HepG2 (cell line): ENCODE measurements at regions not wholly inside any gene's neighbourhood (a gene's known extent, or its start where the extent isn't known, plus 50 kb on each side); places are given as distances from the start of the nearest gene placed in this dataset.

Source experiments
- ATAC-seq: fragments of 200-7000 bp; cut with Tn5 transposase; 3 replicates; pipeline ENCODE4 v1.9.1; 2020; ENCODE audit warnings: mild to moderate bottlenecking, moderate library complexity
- BruUV-seq: library from RNA; stranded (reverse); fragments of 400-500 nt; replicated peaks from 2 replicates; lab custom pipeline; 2021; lab: Mats Ljungman, UMichigan
- CTCF ChIA-PET: fragments of 300-600 bp; formaldehyde crosslinking; extraction: SDS; loops from one replicate; lab custom pipeline; 2021; ENCODE audit warnings: low total read pairs, inconsistent platforms, low intra/inter-chr PET ratio; lab: Yijun Ruan, JAX
- POLR2A ChIA-PET: fragments of 350-600 bp; sonication (Branson Sonifier 250); formaldehyde crosslinking; loops from one replicate; lab custom pipeline; 2020; ENCODE audit warnings: antibody characterized with exemption, inconsistent platforms; lab: Yijun Ruan, JAX
- DNase-seq: peaks from one replicate; pipeline ENCODE4 v3.0.0-alpha.2; 2015; ENCODE audit warnings: low spot score
- FAIRE-seq: peaks from 3 replicates; lab custom pipeline; 2011; peaks lifted over from hg19 to GRCh38; lab: Jason Lieb, UNC
- H2AFZ ChIP-seq: one replicate; pipeline ENCODE4 v1.6.1; 2011; ENCODE audit warnings: low read length, inconsistent platforms
- H3K27ac ChIP-seq: fragments of 300-600 bp; 3 replicates; pipeline ENCODE4 v1.8.0; 2011; ENCODE audit warnings: mixed run types, mild to moderate bottlenecking, mixed read lengths, low read length, inconsistent platforms; ENCODE audit not compliant: insufficient read depth; ENCODE audit errors: extremely low read length
- H3K27me3 ChIP-seq, 2 experiments: fragments of 200-600 bp in 1 of 2; 2 replicates in 1 of 2; 3 replicates in 1 of 2; pipeline versions ENCODE4 v1.6.0 to v1.8.0; 2011; ENCODE audit warnings: low read length in 2 of 2, mild to moderate bottlenecking in 2 of 2, moderate library complexity in 2 of 2, inconsistent platforms in 1 of 2; ENCODE audit not compliant: insufficient read depth in 2 of 2, control insufficient read depth in 1 of 2
- H3K36me3 ChIP-seq, 2 experiments: fragments of 200-600 bp in 1 of 2; replicated peaks in 1 of 2; 2 replicates in 1 of 2; 3 replicates in 1 of 2; pipeline versions ENCODE4 v1.5.1 to v1.8.0; 2011; ENCODE audit warnings: low read length in 2 of 2, inconsistent platforms in 1 of 2; ENCODE audit not compliant: insufficient read depth in 2 of 2, control insufficient read depth in 1 of 2
- H3K4me1 ChIP-seq: 2 replicates; pipeline ENCODE4 v1.5.1; 2012; ENCODE audit warnings: low read length, inconsistent platforms; ENCODE audit not compliant: insufficient read depth
- H3K4me2 ChIP-seq: 2 replicates; pipeline ENCODE4 v1.6.0; 2011; ENCODE audit warnings: low read depth, low read length, inconsistent platforms
- H3K4me3 ChIP-seq, 3 experiments: fragments of 200-600 bp in 1 of 3; sonication (generic), shearing (Covaris generic) in 1 of 3; replicated peaks in 1 of 3; 2 replicates each; pipeline ENCODE4 v1.5.1; 2011 to 2016; ENCODE audit warnings: low read length in 3 of 3, inconsistent platforms in 2 of 3, low read depth in 2 of 3, mild to moderate bottlenecking in 2 of 3, control low read depth in 1 of 3, mixed read lengths in 1 of 3; ENCODE audit not compliant: insufficient read depth in 1 of 3
- H3K79me2 ChIP-seq: one replicate; pipeline ENCODE4 v1.6.1; 2011; ENCODE audit warnings: low read length, inconsistent platforms; ENCODE audit not compliant: insufficient read depth
- H3K9ac ChIP-seq: 2 replicates; pipeline ENCODE4 v1.6.0; 2011; ENCODE audit warnings: mild to moderate bottlenecking, low read depth, low read length, inconsistent platforms; ENCODE audit not compliant: insufficient read depth
- H3K9me3 ChIP-seq: 2 replicates; pipeline ENCODE4 v1.5.1; 2012; ENCODE audit warnings: mild to moderate bottlenecking, low read length
- H4K20me1 ChIP-seq: 2 replicates; pipeline ENCODE4 v1.6.0; 2011; ENCODE audit warnings: inconsistent platforms, mild to moderate bottlenecking, low read length, moderate library complexity; ENCODE audit not compliant: insufficient read depth
- ARID2 ChIP-seq: sonication (generic); formaldehyde crosslinking; IDR thresholded peaks from 2 replicates; pipeline ENCODE4 v1.8.1; 2022; ENCODE audit warnings: mild to moderate bottlenecking, missing genetic modification reagents, borderline replicate concordance
- MTF2 ChIP-seq: sonication (generic); formaldehyde crosslinking; IDR thresholded peaks from 2 replicates; pipeline ENCODE4 v1.5.0; 2020; ENCODE audit warnings: missing genetic modification reagents, borderline replicate concordance
- RBM39 ChIP-seq: fragments of 200-400 bp; formaldehyde crosslinking; IDR thresholded peaks from one replicate; pipeline ENCODE4 v1.6.1; 2018; ENCODE audit warnings: antibody characterized with exemption, mild to moderate bottlenecking, low read depth, low read length; ENCODE audit not compliant: poor library complexity, severe bottlenecking
- RFXAP ChIP-seq: sonication (generic); formaldehyde crosslinking; IDR thresholded peaks from 2 replicates; pipeline ENCODE4 v1.4.0; 2020; ENCODE audit warnings: missing genetic modification reagents, borderline replicate concordance
- TOPORS ChIP-seq: sonication (generic); formaldehyde crosslinking; IDR thresholded peaks from 2 replicates; pipeline ENCODE4 v1.8.0; 2023; ENCODE audit warnings: mild to moderate bottlenecking, missing genetic modification reagents
- XRCC5 ChIP-seq: fragments of 200-400 bp; formaldehyde crosslinking; optimal IDR thresholded peaks from 2 replicates; pipeline ENCODE3; 2017; ENCODE audit warnings: mild to moderate bottlenecking, low read length
- ZNF343 ChIP-seq: sonication (generic); formaldehyde crosslinking; IDR thresholded peaks from 2 replicates; pipeline ENCODE4 v1.4.0; 2020; ENCODE audit warnings: mild to moderate bottlenecking, missing genetic modification reagents
- ZNF563 ChIP-seq: sonication (generic); formaldehyde crosslinking; IDR thresholded peaks from 2 replicates; pipeline ENCODE4 v1.8.0; 2022; ENCODE audit warnings: mild to moderate bottlenecking, moderate library complexity, missing genetic modification reagents
- ZNF790 ChIP-seq: sonication (generic); formaldehyde crosslinking; IDR thresholded peaks from 2 replicates; pipeline ENCODE4 v1.8.0; 2022; ENCODE audit warnings: missing genetic modification reagents, mild to moderate bottlenecking, borderline replicate concordance
- in situ Hi-C: cut with HindIII; loops from 2 replicates; pipeline ENCODE4 v1.10.0; 2017; ENCODE audit warnings: low pct_unique_long_range_greater_than_20kb; ENCODE audit not compliant: extremely low pct_ligation_motif_present
- intact Hi-C: fragments of 100-400 bp; cut with micrococcal nuclease; formaldehyde crosslinking; loops from one replicate; pipeline ENCODE4 v1.10.0; 2022; ENCODE audit not compliant: unreplicated experiment
- TF ChIP-seq, protein P1 (sequence below): sonication (generic); formaldehyde crosslinking; IDR thresholded peaks from 2 replicates; pipeline ENCODE4 v1.8.0; 2022; ENCODE audit warnings: mild to moderate bottlenecking, missing genetic modification reagents, moderate library complexity
- TF ChIP-seq, protein P2 (sequence below): fragments of 450-650 bp; IDR thresholded peaks from 2 replicates; pipeline ENCODE4 v1.6.1; 2017
- TF ChIP-seq, protein P3 (sequence below): sonication (generic); formaldehyde crosslinking; IDR thresholded peaks from 2 replicates; pipeline ENCODE4 v1.4.0; 2020; ENCODE audit warnings: missing genetic modification reagents
- TF ChIP-seq, protein P4 (sequence below): sonication (generic); formaldehyde crosslinking; IDR thresholded peaks from 2 replicates; pipeline ENCODE4 v1.4.0; 2020; ENCODE audit warnings: missing genetic modification reagents
- TF ChIP-seq, protein P5 (sequence below): sonication (generic); formaldehyde crosslinking; IDR thresholded peaks from 2 replicates; pipeline ENCODE4 v1.4.0; 2020; ENCODE audit warnings: mild to moderate bottlenecking, low read depth, missing genetic modification reagents
- TF ChIP-seq, protein P6 (sequence below): IDR thresholded peaks from 2 replicates; pipeline ENCODE4 v1.6.1; 2016

- ChIA-PET CTCF (no interaction called here), POLR2A (no interaction called here)
- Histone ChIP-seq H3K9me3 (peaks cover 61% of the 10 kb centered on the region), H4K20me1 (no peaks in the 10 kb centered on the region), H3K27me3 (no peaks in the 10 kb centered on the region), H3K4me2 (no peak overlapping the region), H3K9ac (no peak overlapping the region), H3K4me3 (no peak overlapping the region), H3K79me2 (no peaks in the 10 kb centered on the region), H3K4me1 (no peaks in the 10 kb centered on the region), H2AFZ (no peak overlapping the region), H3K27ac (no peak overlapping the region), H3K36me3 (no peaks in the 10 kb centered on the region)
- intact Hi-C loops (no loop called here), in situ Hi-C loops (no loop called here)
- FAIRE-seq (no peak), ATAC-seq (no peak), DNase-seq (no peak)
- BruUV-seq, result no TSS peak
- no peak for TF ChIP-seq RBM39
- TF ChIP-seq, protein P1, sequence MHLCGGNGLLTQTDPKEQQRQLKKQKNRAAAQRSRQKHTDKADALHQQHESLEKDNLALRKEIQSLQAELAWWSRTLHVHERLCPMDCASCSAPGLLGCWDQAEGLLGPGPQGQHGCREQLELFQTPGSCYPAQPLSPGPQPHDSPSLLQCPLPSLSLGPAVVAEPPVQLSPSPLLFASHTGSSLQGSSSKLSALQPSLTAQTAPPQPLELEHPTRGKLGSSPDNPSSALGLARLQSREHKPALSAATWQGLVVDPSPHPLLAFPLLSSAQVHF (CRISPR knock-in tag), result no peak
- TF ChIP-seq XRCC5, result no peak
- no peak for TF ChIP-seq RFXAP
- TF ChIP-seq, protein P2, sequence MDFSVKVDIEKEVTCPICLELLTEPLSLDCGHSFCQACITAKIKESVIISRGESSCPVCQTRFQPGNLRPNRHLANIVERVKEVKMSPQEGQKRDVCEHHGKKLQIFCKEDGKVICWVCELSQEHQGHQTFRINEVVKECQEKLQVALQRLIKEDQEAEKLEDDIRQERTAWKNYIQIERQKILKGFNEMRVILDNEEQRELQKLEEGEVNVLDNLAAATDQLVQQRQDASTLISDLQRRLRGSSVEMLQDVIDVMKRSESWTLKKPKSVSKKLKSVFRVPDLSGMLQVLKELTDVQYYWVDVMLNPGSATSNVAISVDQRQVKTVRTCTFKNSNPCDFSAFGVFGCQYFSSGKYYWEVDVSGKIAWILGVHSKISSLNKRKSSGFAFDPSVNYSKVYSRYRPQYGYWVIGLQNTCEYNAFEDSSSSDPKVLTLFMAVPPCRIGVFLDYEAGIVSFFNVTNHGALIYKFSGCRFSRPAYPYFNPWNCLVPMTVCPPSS, result no peak
- no peak for TF ChIP-seq ZNF563
- no peak for TF ChIP-seq ZNF790
- TF ChIP-seq, protein P3, sequence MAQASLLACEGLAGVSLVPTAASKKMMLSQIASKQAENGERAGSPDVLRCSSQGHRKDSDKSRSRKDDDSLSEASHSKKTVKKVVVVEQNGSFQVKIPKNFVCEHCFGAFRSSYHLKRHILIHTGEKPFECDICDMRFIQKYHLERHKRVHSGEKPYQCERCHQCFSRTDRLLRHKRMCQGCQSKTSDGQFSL (CRISPR knock-in tag), result no peak
- no peak for TF ChIP-seq ARID2 (CRISPR knock-in tag)
- TF ChIP-seq, protein P4, sequence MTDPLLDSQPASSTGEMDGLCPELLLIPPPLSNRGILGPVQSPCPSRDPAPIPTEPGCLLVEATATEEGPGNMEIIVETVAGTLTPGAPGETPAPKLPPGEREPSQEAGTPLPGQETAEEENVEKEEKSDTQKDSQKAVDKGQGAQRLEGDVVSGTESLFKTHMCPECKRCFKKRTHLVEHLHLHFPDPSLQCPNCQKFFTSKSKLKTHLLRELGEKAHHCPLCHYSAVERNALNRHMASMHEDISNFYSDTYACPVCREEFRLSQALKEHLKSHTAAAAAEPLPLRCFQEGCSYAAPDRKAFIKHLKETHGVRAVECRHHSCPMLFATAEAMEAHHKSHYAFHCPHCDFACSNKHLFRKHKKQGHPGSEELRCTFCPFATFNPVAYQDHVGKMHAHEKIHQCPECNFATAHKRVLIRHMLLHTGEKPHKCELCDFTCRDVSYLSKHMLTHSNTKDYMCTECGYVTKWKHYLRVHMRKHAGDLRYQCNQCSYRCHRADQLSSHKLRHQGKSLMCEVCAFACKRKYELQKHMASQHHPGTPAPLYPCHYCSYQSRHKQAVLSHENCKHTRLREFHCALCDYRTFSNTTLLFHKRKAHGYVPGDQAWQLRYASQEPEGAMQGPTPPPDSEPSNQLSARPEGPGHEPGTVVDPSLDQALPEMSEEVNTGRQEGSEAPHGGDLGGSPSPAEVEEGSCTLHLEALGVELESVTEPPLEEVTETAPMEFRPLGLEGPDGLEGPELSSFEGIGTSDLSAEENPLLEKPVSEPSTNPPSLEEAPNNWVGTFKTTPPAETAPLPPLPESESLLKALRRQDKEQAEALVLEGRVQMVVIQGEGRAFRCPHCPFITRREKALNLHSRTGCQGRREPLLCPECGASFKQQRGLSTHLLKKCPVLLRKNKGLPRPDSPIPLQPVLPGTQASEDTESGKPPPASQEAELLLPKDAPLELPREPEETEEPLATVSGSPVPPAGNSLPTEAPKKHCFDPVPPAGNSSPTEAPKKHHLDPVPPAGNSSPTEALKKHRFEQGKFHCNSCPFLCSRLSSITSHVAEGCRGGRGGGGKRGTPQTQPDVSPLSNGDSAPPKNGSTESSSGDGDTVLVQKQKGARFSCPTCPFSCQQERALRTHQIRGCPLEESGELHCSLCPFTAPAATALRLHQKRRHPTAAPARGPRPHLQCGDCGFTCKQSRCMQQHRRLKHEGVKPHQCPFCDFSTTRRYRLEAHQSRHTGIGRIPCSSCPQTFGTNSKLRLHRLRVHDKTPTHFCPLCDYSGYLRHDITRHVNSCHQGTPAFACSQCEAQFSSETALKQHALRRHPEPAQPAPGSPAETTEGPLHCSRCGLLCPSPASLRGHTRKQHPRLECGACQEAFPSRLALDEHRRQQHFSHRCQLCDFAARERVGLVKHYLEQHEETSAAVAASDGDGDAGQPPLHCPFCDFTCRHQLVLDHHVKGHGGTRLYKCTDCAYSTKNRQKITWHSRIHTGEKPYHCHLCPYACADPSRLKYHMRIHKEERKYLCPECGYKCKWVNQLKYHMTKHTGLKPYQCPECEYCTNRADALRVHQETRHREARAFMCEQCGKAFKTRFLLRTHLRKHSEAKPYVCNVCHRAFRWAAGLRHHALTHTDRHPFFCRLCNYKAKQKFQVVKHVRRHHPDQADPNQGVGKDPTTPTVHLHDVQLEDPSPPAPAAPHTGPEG (CRISPR knock-in tag), result no peak
- TF ChIP-seq, protein P5, sequence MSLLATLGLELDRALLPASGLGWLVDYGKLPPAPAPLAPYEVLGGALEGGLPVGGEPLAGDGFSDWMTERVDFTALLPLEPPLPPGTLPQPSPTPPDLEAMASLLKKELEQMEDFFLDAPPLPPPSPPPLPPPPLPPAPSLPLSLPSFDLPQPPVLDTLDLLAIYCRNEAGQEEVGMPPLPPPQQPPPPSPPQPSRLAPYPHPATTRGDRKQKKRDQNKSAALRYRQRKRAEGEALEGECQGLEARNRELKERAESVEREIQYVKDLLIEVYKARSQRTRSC (CRISPR knock-in tag), result no peak
- TF ChIP-seq, protein P6, sequence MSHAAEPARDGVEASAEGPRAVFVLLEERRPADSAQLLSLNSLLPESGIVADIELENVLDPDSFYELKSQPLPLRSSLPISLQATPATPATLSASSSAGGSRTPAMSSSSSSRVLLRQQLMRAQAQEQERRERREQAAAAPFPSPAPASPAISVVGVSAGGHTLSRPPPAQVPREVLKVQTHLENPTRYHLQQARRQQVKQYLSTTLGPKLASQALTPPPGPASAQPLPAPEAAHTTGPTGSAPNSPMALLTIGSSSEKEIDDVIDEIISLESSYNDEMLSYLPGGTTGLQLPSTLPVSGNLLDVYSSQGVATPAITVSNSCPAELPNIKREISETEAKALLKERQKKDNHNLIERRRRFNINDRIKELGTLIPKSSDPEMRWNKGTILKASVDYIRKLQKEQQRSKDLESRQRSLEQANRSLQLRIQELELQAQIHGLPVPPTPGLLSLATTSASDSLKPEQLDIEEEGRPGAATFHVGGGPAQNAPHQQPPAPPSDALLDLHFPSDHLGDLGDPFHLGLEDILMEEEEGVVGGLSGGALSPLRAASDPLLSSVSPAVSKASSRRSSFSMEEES (CRISPR knock-in tag), result no peak
- no peak for TF ChIP-seq TOPORS
- TF ChIP-seq ZNF343 (CRISPR knock-in tag), result no peak
- no peak for TF ChIP-seq MTF2 (CRISPR knock-in tag)
Observed at GRCh38 chr5:162301356-162301755, 233.8 kb downstream of the GABRG2 start.
